ENCODE measurements at regions not wholly inside any gene's neighbourhood (a gene's known extent, or its start where the extent isn't known, plus 50 kb on each side); places are given as distances from the start of the nearest gene placed in this dataset.
"Not testable (repeated sequence)": the region's sequence is repeated elsewhere in the genome, so short reads cannot be mapped to it uniquely, and the experiment has no call there.

DNA sequence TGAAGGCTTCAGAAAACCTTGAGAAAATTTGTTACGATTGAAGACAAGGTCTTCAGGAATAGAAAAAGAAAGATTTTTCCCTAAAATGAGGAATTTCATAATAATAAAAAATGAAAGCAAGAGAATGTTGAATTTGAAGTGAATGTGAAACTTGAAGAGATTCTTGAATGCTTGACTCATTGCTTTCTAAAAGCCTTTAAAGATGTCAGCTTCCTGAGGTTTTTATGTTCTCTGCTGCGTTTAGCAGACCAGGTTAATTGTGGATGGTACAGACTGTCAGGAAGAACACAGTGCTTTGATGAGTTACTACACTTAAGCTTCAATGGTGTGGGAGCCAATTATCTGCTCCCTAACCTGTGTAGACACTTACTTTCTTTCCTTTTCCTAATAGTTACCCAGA, 96.3 kb upstream of the FNDC3A start:
- Histone ChIP-seq H3K27me3 (ENCODE audit: insufficient read depth, low read length, poor library complexity) (peaks cover 8% of the 10 kb centered on the region), H3K79me2 (ENCODE audit: insufficient read depth, low read length) (no peaks in the 10 kb centered on the region), H2AFZ (ENCODE audit: low read depth, low read length) (no peak overlapping the region), H3K4me1 (ENCODE audit: insufficient read depth, low read length) (peaks cover 3% of the 10 kb centered on the region; the same call in 1 of the 2 replicates), H3K9ac (ENCODE audit: low read depth, low read length) (no peak overlapping the region), H3K36me3 (ENCODE audit: insufficient read depth, low read length) (no peaks in the 10 kb centered on the region), H3K27ac (ENCODE audit: low read length) (no peak overlapping the region), H3K9me3 (ENCODE audit: insufficient read depth, low read length, severe bottlenecking) (no peaks in the 10 kb centered on the region), H4K20me1 (ENCODE audit: insufficient read depth, low read length) (no peaks in the 10 kb centered on the region), H3K4me2 (ENCODE audit: insufficient read depth, low read length) (no peak overlapping the region), H3K4me3 (ENCODE audit: low read depth in 1 of 2, low read length in 2 of 2) (no peak overlapping the region)
- TF ChIP-seq EZH2 (IDR thresholded peaks at IDR 0.05; ENCODE audit: borderline replicate concordance, low read depth, low read length, severe bottlenecking), result no peak
- TF ChIP-seq, protein P1, sequence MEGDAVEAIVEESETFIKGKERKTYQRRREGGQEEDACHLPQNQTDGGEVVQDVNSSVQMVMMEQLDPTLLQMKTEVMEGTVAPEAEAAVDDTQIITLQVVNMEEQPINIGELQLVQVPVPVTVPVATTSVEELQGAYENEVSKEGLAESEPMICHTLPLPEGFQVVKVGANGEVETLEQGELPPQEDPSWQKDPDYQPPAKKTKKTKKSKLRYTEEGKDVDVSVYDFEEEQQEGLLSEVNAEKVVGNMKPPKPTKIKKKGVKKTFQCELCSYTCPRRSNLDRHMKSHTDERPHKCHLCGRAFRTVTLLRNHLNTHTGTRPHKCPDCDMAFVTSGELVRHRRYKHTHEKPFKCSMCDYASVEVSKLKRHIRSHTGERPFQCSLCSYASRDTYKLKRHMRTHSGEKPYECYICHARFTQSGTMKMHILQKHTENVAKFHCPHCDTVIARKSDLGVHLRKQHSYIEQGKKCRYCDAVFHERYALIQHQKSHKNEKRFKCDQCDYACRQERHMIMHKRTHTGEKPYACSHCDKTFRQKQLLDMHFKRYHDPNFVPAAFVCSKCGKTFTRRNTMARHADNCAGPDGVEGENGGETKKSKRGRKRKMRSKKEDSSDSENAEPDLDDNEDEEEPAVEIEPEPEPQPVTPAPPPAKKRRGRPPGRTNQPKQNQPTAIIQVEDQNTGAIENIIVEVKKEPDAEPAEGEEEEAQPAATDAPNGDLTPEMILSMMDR (IDR thresholded peaks at IDR 0.05; ENCODE audit: borderline replicate concordance, extremely low read depth, low read length, poor library complexity, severe bottlenecking), result no peak
- DNase-seq, result no peak
- ATAC-seq (ENCODE audit: insufficient read depth, low read depth), result no peak

DNA sequence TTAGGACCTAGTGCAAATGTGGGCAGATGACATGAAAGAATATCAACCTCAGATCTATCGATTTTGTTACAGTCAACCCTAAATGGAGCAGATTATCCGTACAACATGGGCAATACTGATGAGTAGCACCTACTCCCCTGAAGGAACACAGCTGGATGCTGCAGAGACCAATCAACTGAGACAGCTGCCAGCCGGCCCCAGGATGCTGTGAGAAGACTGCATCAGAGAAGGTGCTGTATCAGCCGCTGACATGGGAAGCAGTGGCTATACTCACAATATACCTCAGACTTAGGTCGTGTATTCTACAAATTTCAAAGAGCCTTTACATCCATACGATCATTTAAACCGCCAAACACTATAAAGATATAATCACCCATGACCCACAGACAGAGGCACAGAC, 95.9 kb upstream of the FNDC3A start:
- H3K4me1 ChIP-seq (ENCODE audit: insufficient read depth, low read length), result peaks cover 3% of the 10 kb centered on the region; the same call in 1 of the 2 replicates

GRCh38 chr13:48883786-48884185, 91.9 kb upstream of the FNDC3A start:
- not testable (repeated sequence) for H3K4me2 ChIP-seq (ENCODE audit: insufficient read depth, low read length); H3K4me3 ChIP-seq (ENCODE audit: low read depth in 1 of 2, low read length in 2 of 2); ATAC-seq (ENCODE audit: insufficient read depth, low read depth); H3K9me3 ChIP-seq (ENCODE audit: insufficient read depth, low read length, severe bottlenecking); H2AFZ ChIP-seq (ENCODE audit: low read depth, low read length); H3K9ac ChIP-seq (ENCODE audit: low read depth, low read length); H3K27ac ChIP-seq (ENCODE audit: low read length); H3K4me1 ChIP-seq (ENCODE audit: insufficient read depth, low read length); DNase-seq; H3K27me3 ChIP-seq (ENCODE audit: insufficient read depth, low read length, poor library complexity); H4K20me1 ChIP-seq (ENCODE audit: insufficient read depth, low read length); H3K36me3 ChIP-seq (ENCODE audit: insufficient read depth, low read length); H3K79me2 ChIP-seq (ENCODE audit: insufficient read depth, low read length)

More for the DNA sequence above, 95.9 kb upstream of the FNDC3A start:
- H3K36me3 ChIP-seq (ENCODE audit: insufficient read depth, low read length), result no peaks in the 10 kb centered on the region
- no peak overlapping the region for H3K4me2 ChIP-seq (ENCODE audit: insufficient read depth, low read length)
- DNase-seq, result no peak
- H2AFZ ChIP-seq (ENCODE audit: low read depth, low read length), result no peak overlapping the region
- TF ChIP-seq, protein P1 (IDR thresholded peaks at IDR 0.05; ENCODE audit: borderline replicate concordance, extremely low read depth, low read length, poor library complexity, severe bottlenecking), result no peak
- TF ChIP-seq EZH2 (IDR thresholded peaks at IDR 0.05; ENCODE audit: borderline replicate concordance, low read depth, low read length, severe bottlenecking), result no peak
- no peak for ATAC-seq (ENCODE audit: insufficient read depth, low read depth)
- H3K27ac ChIP-seq (ENCODE audit: low read length), result no peak overlapping the region
- no peak overlapping the region for H3K4me3 ChIP-seq (ENCODE audit: low read depth in 1 of 2, low read length in 2 of 2)
- peaks cover 8% of the 10 kb centered on the region for H3K27me3 ChIP-seq (ENCODE audit: insufficient read depth, low read length, poor library complexity)
- H3K9me3 ChIP-seq (ENCODE audit: insufficient read depth, low read length, severe bottlenecking), result no peaks in the 10 kb centered on the region
- no peaks in the 10 kb centered on the region for H3K79me2 ChIP-seq (ENCODE audit: insufficient read depth, low read length)
- no peak overlapping the region for H3K9ac ChIP-seq (ENCODE audit: low read depth, low read length)
- no peaks in the 10 kb centered on the region for H4K20me1 ChIP-seq (ENCODE audit: insufficient read depth, low read length)

DNA sequence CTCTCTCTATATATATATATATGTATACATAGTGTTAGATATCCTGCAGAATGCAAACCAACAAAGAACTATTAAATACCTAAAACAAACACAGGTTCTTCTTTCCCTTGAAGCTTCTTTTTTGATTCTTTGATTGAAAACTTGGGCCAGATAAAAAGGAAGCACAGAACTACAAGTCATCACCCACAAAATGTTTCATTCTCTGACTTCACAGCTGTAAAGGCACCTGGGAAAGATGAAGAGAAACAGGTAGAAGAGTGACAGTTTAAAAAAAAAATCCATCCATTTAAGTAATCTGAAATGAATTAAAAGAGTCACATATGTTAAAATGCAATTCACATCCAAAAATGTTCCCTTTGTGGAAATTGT, 90.7 kb upstream of the FNDC3A start:
- Histone ChIP-seq H3K36me3 (ENCODE audit: insufficient read depth, low read length) (no peaks in the 10 kb centered on the region), H3K27ac (ENCODE audit: low read length) (no peak overlapping the region), H3K79me2 (ENCODE audit: insufficient read depth, low read length) (no peaks in the 10 kb centered on the region), H3K4me3 (ENCODE audit: low read depth in 1 of 2, low read length in 2 of 2) (no peak overlapping the region), H3K9me3 (ENCODE audit: insufficient read depth, low read length, severe bottlenecking) (no peaks in the 10 kb centered on the region), H2AFZ (ENCODE audit: low read depth, low read length) (no peak overlapping the region), H3K27me3 (ENCODE audit: insufficient read depth, low read length, poor library complexity) (peaks cover 2% of the 10 kb centered on the region), H4K20me1 (ENCODE audit: insufficient read depth, low read length) (no peaks in the 10 kb centered on the region), H3K9ac (ENCODE audit: low read depth, low read length) (no peak overlapping the region), H3K4me2 (ENCODE audit: insufficient read depth, low read length) (no peak overlapping the region), H3K4me1 (ENCODE audit: insufficient read depth, low read length) (peaks cover 3% of the 10 kb centered on the region; the same call in 1 of the 2 replicates)
- ATAC-seq (ENCODE audit: insufficient read depth, low read depth) (no peak), DNase-seq (no peak)
- TF ChIP-seq, protein P1 (IDR thresholded peaks at IDR 0.05; ENCODE audit: borderline replicate concordance, extremely low read depth, low read length, poor library complexity, severe bottlenecking), result no peak
- no peak for TF ChIP-seq EZH2 (IDR thresholded peaks at IDR 0.05; ENCODE audit: borderline replicate concordance, low read depth, low read length, severe bottlenecking)
